GM13976 (cell line): ENCODE measurements at regions not wholly inside any gene's neighbourhood (a gene's known extent, or its start where the extent isn't known, plus 50 kb on each side); places are given as distances from the start of the nearest gene placed in this dataset.

ENCODE experiments used
- DNase-seq: peaks from one replicate; pipeline ENCODE4 v3.0.0; 2012; ENCODE audit warnings: low spot score
- in situ Hi-C: fragments of 300-500 bp; cut with MboI; formaldehyde crosslinking; loops from one replicate; pipeline ENCODE4 v1.12.0; 2022; ENCODE audit warnings: low sequenced_read_pairs, mixed read lengths, inconsistent platforms; ENCODE audit not compliant: unreplicated experiment
- TF ChIP-seq, protein P1 (sequence below): IDR thresholded peaks from 2 replicates; pipeline ENCODE4 v1.5.1; 2012; ENCODE audit warnings: borderline replicate concordance, mild to moderate bottlenecking; ENCODE audit not compliant: insufficient read depth; ENCODE audit errors: extremely low read depth, missing control alignments, control extremely low read depth

GRCh38 chr5:96509721-96510350, 76.8 kb upstream of the PCSK1 start:
- DNase-seq = no peak
- TF ChIP-seq, protein P1, sequence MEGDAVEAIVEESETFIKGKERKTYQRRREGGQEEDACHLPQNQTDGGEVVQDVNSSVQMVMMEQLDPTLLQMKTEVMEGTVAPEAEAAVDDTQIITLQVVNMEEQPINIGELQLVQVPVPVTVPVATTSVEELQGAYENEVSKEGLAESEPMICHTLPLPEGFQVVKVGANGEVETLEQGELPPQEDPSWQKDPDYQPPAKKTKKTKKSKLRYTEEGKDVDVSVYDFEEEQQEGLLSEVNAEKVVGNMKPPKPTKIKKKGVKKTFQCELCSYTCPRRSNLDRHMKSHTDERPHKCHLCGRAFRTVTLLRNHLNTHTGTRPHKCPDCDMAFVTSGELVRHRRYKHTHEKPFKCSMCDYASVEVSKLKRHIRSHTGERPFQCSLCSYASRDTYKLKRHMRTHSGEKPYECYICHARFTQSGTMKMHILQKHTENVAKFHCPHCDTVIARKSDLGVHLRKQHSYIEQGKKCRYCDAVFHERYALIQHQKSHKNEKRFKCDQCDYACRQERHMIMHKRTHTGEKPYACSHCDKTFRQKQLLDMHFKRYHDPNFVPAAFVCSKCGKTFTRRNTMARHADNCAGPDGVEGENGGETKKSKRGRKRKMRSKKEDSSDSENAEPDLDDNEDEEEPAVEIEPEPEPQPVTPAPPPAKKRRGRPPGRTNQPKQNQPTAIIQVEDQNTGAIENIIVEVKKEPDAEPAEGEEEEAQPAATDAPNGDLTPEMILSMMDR = no peak
- in situ Hi-C loops = no loop called here

DNA sequence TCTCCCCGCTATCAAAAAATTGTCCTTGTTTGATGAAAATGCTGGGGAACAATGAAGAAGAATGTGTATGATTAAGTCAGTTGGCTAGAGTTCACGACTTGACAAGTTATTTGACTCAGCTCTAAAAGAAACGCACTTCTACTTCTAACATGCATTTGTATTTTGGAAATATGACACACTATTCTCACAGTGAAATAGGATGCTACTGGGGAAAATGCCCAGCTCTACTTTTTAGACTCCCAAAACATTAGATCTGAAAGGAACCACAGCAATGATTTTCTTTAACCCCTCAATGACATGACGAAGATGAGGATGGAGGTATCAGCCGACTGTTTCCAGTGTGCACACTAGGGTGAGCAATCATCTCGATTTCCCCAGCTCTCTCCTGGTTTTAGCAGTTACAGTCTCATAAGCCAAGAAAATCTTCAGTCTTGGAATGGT, 83.6 kb upstream of the PCSK1 start:
- no peak for DNase-seq
- TF ChIP-seq, protein P1 = no peak
- in situ Hi-C loops = no loop called here

GRCh38 chr5:96517295-96517694, 84.2 kb upstream of the PCSK1 start:
- DNase-seq = no peak
- in situ Hi-C loops = no loop called here
- TF ChIP-seq, protein P1 = no peak

DNA sequence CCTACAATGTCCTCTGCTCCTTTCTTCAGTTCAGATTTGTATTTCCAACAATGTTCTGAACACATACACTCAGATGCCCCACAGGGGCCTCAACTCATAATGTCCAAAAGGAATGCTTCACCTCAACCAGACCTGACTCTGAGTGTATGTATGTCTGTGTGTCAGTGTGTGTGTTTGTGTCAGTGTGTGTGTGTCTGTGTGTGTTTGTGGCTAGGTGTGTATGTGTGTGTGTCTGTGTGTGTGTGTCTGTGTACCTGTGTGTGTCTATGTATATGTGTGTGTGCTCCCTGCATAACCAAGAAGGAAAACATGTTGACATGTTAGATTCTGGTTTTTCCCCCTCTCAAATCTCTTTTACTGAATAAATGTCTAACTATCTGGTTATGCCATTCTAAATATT, 87.3 kb upstream of the PCSK1 start:
- in situ Hi-C loops = no loop called here
- DNase-seq = no peak
- TF ChIP-seq, protein P1 = no peak

DNA sequence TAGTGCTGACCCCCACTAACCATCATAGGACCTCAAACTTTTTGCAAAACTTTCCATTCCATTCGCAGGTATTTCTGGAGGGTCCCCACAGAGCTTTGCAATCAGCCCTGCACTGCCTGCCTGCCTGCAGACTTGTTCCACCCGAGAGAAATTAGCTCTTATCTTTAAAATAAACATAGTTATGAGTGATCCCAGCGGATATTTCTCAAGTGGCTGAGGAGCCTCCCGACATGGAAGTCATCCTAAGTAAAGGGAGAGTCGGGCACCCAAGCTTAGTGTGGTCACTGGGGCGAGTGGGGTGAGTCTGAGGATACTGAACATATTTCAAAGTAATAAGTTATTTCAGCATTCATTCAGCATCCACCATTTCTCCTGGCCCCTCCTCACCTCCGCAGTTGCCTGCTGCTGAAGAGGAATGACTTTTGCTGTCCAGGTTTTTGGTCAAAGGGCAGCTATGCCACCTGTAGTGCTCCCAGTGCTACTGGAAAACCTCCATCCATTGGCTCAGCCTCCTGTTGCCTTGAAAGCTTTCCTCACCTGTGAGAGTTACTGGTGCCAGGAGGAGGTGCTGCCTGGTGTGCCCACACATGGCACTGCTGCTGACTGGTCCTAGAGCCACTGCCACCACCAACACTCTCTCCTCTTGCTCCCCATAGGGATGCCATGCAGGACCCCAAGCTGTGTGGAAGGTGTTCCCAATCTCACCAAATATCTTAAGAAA, 89.7 kb upstream of the PCSK1 start:
- no peak for DNase-seq
- in situ Hi-C loops = no loop called here
- TF ChIP-seq, protein P1 = no peak

DNA sequence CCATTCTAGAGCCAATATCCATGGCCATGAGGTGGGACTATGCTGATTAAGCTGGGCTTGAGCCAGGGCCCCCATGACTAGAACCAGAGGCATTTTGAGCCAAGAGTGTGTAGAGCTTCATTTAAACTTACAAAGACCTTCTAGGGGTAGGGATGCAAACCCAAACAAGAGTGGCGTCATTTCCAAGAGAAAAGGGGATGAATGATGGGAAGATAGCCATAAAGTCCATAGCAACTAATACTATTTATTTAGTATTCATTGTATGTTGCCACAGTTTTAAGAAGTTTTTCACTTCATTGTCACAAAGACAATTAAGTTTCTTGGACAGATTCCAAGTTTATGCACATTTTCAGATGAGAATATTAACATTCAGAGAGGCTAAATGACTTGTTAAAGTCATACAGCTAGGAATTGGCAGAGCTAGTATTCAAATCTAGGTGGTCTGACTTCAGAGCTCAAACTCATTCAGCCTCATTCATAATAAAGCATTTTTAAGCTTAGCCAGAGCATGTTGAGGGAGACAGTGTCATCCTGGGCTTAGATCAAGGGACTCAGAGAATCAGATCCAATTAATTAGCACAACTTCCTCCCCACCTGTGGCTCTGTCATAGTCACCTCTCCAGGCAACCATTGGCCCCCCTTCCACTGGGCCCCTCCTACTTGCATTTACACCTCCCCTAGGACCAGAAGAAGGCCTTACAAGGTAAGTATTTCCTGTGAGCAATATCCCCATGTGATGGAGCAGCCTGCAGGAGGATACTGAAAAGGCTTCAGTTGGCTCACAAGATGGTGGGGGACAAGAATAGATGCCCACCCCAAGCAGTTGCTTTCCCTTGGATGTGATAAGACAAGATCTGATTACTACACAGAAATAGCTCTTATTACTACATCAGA, 95.0 kb upstream of the PCSK1 start:
- no peak for DNase-seq
- TF ChIP-seq, protein P1 = no peak
- in situ Hi-C loops = no loop called here
